IMR-90 (cell line): ENCODE measurements at regions not wholly inside any gene's neighbourhood (a gene's known extent, or its start where the extent isn't known, plus 50 kb on each side); places are given as distances from the start of the nearest gene placed in this dataset.

Experiments
- ATAC-seq: fragments of 200-7000 bp; cut with Tn5 transposase; 2 replicates; pipeline ENCODE4 v1.9.1; 2020; ENCODE audit warnings: low read depth, mild to moderate bottlenecking, moderate library complexity
- BruUV-seq: library from RNA; stranded (reverse); fragments of 400-500 nt; replicated peaks from 2 replicates; lab custom pipeline; 2021; lab: Mats Ljungman, UMichigan
- CTCF ChIA-PET: fragments of 300-600 bp; formaldehyde crosslinking; extraction: SDS; loops from one replicate; lab custom pipeline; 2021; ENCODE audit warnings: antibody characterized with exemption; lab: Yijun Ruan, JAX
- POLR2A ChIA-PET: fragments of 300-600 bp; sonication (Branson Sonifier 250); formaldehyde crosslinking; loops from one replicate; lab custom pipeline; 2022; ENCODE audit warnings: antibody characterized with exemption; ENCODE audit not compliant: unreplicated experiment; lab: Charles Lee
- DNase-seq: peaks from one replicate; pipeline ENCODE4 v3.0.0; 2013
- H2AFZ ChIP-seq: replicated peaks from 2 replicates; pipeline ENCODE3; 2013; ENCODE audit warnings: low read length, mild to moderate bottlenecking; ENCODE audit not compliant: poor library complexity
- H2AK5ac ChIP-seq: 2 replicates; pipeline ENCODE4 v1.6.1; 2013; ENCODE audit warnings: low read depth, low read length, inconsistent platforms
- H2AK9ac ChIP-seq: replicated peaks from 2 replicates; pipeline ENCODE3; 2013; ENCODE audit warnings: mild to moderate bottlenecking, low read depth, low read length, moderate library complexity; ENCODE audit not compliant: poor library complexity
- H2BK120ac ChIP-seq: 2 replicates; pipeline ENCODE4 v1.6.1; 2013; ENCODE audit warnings: low read depth, low read length, inconsistent platforms
- H2BK15ac ChIP-seq: 3 replicates; pipeline ENCODE4 v1.6.1; 2013; ENCODE audit warnings: low read depth, low read length, inconsistent platforms
- H2BK20ac ChIP-seq: 2 replicates; pipeline ENCODE4 v1.6.1; 2013; ENCODE audit warnings: low read depth, mild to moderate bottlenecking, inconsistent platforms, low read length, moderate library complexity
- H2BK5ac ChIP-seq: 2 replicates; pipeline ENCODE4 v1.6.1; 2013; ENCODE audit warnings: mild to moderate bottlenecking, low read depth, low read length, inconsistent platforms; ENCODE audit not compliant: poor library complexity, severe bottlenecking
- H3K14ac ChIP-seq: replicated peaks from 2 replicates; pipeline ENCODE4 v1.6.1; 2013; ENCODE audit warnings: low read depth, low read length, inconsistent platforms
- H3K18ac ChIP-seq: 2 replicates; pipeline ENCODE4 v1.6.1; 2013; ENCODE audit warnings: low read depth, low read length, control low read depth
- H3K23ac ChIP-seq: 2 replicates; pipeline ENCODE4 v1.6.1; 2013; ENCODE audit warnings: low read depth, low read length, inconsistent platforms
- H3K27ac ChIP-seq: 2 replicates; pipeline ENCODE4 v1.5.1; 2013; ENCODE audit warnings: mild to moderate bottlenecking, control low read depth, low read length; ENCODE audit not compliant: insufficient read depth
- H3K27me3 ChIP-seq: 2 replicates; pipeline ENCODE4 v1.6.1; 2013; ENCODE audit warnings: low read length; ENCODE audit not compliant: control insufficient read depth, insufficient read depth
- H3K36me3 ChIP-seq: 2 replicates; pipeline ENCODE4 v1.6.1; 2013; ENCODE audit warnings: low read length, mixed read lengths; ENCODE audit not compliant: control insufficient read depth, insufficient read depth
- H3K4ac ChIP-seq: 2 replicates; pipeline ENCODE4 v1.6.1; 2013; ENCODE audit warnings: low read depth, low read length, inconsistent platforms
- H3K4me1 ChIP-seq: 2 replicates; pipeline ENCODE4 v1.6.1; 2013; ENCODE audit warnings: low read length, mixed read lengths; ENCODE audit not compliant: control insufficient read depth, insufficient read depth
- H3K4me2 ChIP-seq: 2 replicates; pipeline ENCODE4 v1.6.1; 2013; ENCODE audit warnings: low read depth, mild to moderate bottlenecking, control low read depth, low read length, moderate library complexity
- H3K4me3 ChIP-seq: 2 replicates; pipeline ENCODE4 v1.5.1; 2013; ENCODE audit warnings: low read depth, mild to moderate bottlenecking, control low read depth, low read length, moderate library complexity; ENCODE audit not compliant: insufficient read depth
- H3K56ac ChIP-seq: 2 replicates; pipeline ENCODE4 v1.6.1; 2013; ENCODE audit warnings: low read length, inconsistent platforms; ENCODE audit not compliant: insufficient read depth; ENCODE audit errors: extremely low read depth
- H3K79me1 ChIP-seq, 2 experiments: 2 replicates each; pipeline ENCODE4 v1.6.1; 2013; ENCODE audit warnings: low read length in 2 of 2, inconsistent platforms in 1 of 2, low read depth in 1 of 2
- H3K9ac ChIP-seq: 2 replicates; pipeline ENCODE4 v1.6.1; 2013; ENCODE audit warnings: low read depth, low read length, control low read depth
- H3K9me1 ChIP-seq: 2 replicates; pipeline ENCODE4 v1.6.1; 2013; ENCODE audit warnings: low read length, inconsistent platforms; ENCODE audit not compliant: insufficient read depth
- H3K9me3 ChIP-seq: 2 replicates; pipeline ENCODE4 v1.6.1; 2013; ENCODE audit warnings: low read length; ENCODE audit not compliant: control insufficient read depth, insufficient read depth
- H4K20me1 ChIP-seq: 2 replicates; pipeline ENCODE4 v1.6.1; 2013; ENCODE audit warnings: low read length, inconsistent platforms; ENCODE audit not compliant: insufficient read depth
- H4K5ac ChIP-seq: 2 replicates; pipeline ENCODE4 v1.6.1; 2013; ENCODE audit warnings: mild to moderate bottlenecking, low read depth, low read length, control low read depth
- H4K8ac ChIP-seq, 2 experiments: 2 replicates each; pipeline ENCODE4 v1.6.1; 2013; ENCODE audit warnings: low read depth in 2 of 2, low read length in 2 of 2, control low read depth in 1 of 2, inconsistent platforms in 1 of 2
- H4K91ac ChIP-seq: 2 replicates; pipeline ENCODE4 v1.6.1; 2013; ENCODE audit warnings: low read depth, low read length, inconsistent platforms; ENCODE audit not compliant: insufficient read depth
- BHLHE40 ChIP-seq: fragments of 150-350 bp; IDR thresholded peaks from 2 replicates; pipeline ENCODE4 v1.6.1; 2016; ENCODE audit warnings: mild to moderate bottlenecking, low read depth, low read length
- MXI1 ChIP-seq: IDR thresholded peaks from 2 replicates; pipeline ENCODE4 v1.6.1; 2012; ENCODE audit warnings: low read depth, mild to moderate bottlenecking, low read length, moderate library complexity, borderline replicate concordance
- RAD21 ChIP-seq: IDR thresholded peaks from 2 replicates; pipeline ENCODE4 v1.6.1; 2012; ENCODE audit warnings: low read length, improper control_type of control experiment
- SMC3 ChIP-seq: fragments of 150-350 bp; IDR thresholded peaks from 2 replicates; pipeline ENCODE4 v1.6.1; 2016; ENCODE audit warnings: low read depth, mild to moderate bottlenecking, antibody characterized with exemption, low read length, moderate library complexity
- WGBS, 2 experiments: methylation state at CpG; one replicate each; pipeline versions ENCODE4 v1.1.5 to v1.1.7; 2013; ENCODE audit warnings: missing lambda C conversion rate in 2 of 2; ENCODE audit not compliant: insufficient read length in 1 of 2; ENCODE audit errors: extremely low coverage in 2 of 2; 5-methylcytosine and 5-hydroxymethylcytosine counted together
- dilution Hi-C: fragments of 300-500 bp; cut with HindIII; formaldehyde crosslinking; loops from one replicate; pipeline ENCODE4 v1.14.3; 2018; ENCODE audit warnings: low sequenced_read_pairs; ENCODE audit not compliant: unreplicated experiment
- in situ Hi-C: fragments of 300-500 bp; cut with MboI; formaldehyde crosslinking; loops from 3 replicates; pipeline ENCODE4 v1.14.3; 2019; ENCODE audit warnings: low sequenced_read_pairs, inconsistent platforms, mixed read lengths
- intact Hi-C: fragments of 100-400 bp; cut with micrococcal nuclease; formaldehyde crosslinking; loops from 2 replicates; pipeline ENCODE4 v1.10.0; 2022
- TF ChIP-seq, protein P1 (sequence below): fragments of 150-350 bp; IDR thresholded peaks from 2 replicates; pipeline ENCODE4 v1.6.1; 2016; ENCODE audit warnings: low read depth, mild to moderate bottlenecking, low read length, moderate library complexity, borderline replicate concordance
- TF ChIP-seq, protein P2 (sequence below): conservative IDR thresholded peaks from 2 replicates; pipeline ENCODE4 v1.5.1; 2012; ENCODE audit warnings: mild to moderate bottlenecking, low read depth, low read length, improper control_type of control experiment

DNA sequence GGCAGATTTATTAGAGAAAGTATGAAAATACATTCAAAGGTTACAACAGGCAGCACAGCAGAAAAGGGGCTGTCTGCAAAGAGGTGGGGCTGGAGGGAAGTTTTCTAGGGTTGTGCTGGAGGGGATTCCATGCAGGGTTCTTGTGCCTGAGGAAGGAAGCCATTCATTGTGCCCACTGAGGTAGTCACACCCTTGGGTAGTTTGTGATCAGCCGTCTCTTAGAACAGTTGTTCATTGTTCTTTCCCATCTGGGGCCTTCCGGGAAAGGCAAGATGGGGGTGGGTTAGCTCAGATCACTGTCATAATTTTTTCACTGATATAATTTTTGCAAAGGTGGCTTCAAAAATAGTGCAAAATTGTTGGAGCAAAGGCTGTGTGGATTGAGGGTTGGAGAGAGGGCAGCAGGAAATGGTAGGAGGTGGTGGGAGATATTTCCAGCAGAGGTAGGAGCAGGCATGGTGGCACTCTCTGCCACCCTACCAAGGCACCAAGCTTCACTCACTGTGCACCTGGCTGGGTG lies 80.5 kb upstream of the GPR6 start:
- BruUV-seq, result no TSS peak
- in situ Hi-C loops, result no loop called here
- dilution Hi-C loops, result no loop called here

More for the DNA sequence above, 80.5 kb upstream of the GPR6 start:
- no peak overlapping the region for H2BK20ac ChIP-seq
- H2AFZ ChIP-seq, result no peak overlapping the region
- H2AK5ac ChIP-seq, result no peak overlapping the region
- no peak overlapping the region for H2AK9ac ChIP-seq
- no peak overlapping the region for H3K23ac ChIP-seq
- no peak overlapping the region for H2BK5ac ChIP-seq
- no peak overlapping the region for H2BK120ac ChIP-seq
- H4K8ac ChIP-seq, result no peak overlapping the region
- H3K79me1 ChIP-seq, result no peaks in the 10 kb centered on the region
- no peak for ATAC-seq
- no peaks in the 10 kb centered on the region for H3K4me1 ChIP-seq
- H3K36me3 ChIP-seq, result no peaks in the 10 kb centered on the region
- no peak overlapping the region for H3K4me3 ChIP-seq
- H3K9me3 ChIP-seq, result peaks cover 2% of the 10 kb centered on the region; the same call in 1 of the 2 replicates
- WGBS, 2 experiments, result no CpG with 5 or more reads among the region's 2 CpGs
- DNase-seq, result no peak
- peaks cover 7% of the 10 kb centered on the region for H3K27me3 ChIP-seq
- H3K4me2 ChIP-seq, result no peak overlapping the region
- POLR2A ChIA-PET, result no interaction called here
- TF ChIP-seq RAD21 (no peak), SMC3 (no peak), BHLHE40 (no peak), MXI1 (no peak)
- TF ChIP-seq, protein P1, sequence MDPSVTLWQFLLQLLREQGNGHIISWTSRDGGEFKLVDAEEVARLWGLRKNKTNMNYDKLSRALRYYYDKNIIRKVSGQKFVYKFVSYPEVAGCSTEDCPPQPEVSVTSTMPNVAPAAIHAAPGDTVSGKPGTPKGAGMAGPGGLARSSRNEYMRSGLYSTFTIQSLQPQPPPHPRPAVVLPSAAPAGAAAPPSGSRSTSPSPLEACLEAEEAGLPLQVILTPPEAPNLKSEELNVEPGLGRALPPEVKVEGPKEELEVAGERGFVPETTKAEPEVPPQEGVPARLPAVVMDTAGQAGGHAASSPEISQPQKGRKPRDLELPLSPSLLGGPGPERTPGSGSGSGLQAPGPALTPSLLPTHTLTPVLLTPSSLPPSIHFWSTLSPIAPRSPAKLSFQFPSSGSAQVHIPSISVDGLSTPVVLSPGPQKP, result no peak
- TF ChIP-seq, protein P2, sequence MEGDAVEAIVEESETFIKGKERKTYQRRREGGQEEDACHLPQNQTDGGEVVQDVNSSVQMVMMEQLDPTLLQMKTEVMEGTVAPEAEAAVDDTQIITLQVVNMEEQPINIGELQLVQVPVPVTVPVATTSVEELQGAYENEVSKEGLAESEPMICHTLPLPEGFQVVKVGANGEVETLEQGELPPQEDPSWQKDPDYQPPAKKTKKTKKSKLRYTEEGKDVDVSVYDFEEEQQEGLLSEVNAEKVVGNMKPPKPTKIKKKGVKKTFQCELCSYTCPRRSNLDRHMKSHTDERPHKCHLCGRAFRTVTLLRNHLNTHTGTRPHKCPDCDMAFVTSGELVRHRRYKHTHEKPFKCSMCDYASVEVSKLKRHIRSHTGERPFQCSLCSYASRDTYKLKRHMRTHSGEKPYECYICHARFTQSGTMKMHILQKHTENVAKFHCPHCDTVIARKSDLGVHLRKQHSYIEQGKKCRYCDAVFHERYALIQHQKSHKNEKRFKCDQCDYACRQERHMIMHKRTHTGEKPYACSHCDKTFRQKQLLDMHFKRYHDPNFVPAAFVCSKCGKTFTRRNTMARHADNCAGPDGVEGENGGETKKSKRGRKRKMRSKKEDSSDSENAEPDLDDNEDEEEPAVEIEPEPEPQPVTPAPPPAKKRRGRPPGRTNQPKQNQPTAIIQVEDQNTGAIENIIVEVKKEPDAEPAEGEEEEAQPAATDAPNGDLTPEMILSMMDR, result no peak
- CTCF ChIA-PET, result no interaction called here
- no peaks in the 10 kb centered on the region for H3K9me1 ChIP-seq
- no peaks in the 10 kb centered on the region for H4K20me1 ChIP-seq
- no peak overlapping the region for H2BK15ac ChIP-seq
- no peak overlapping the region for H3K4ac ChIP-seq
- intact Hi-C loops, result no loop called here
- no peak overlapping the region for H4K91ac ChIP-seq
- no peak overlapping the region for H3K27ac ChIP-seq
- H3K56ac ChIP-seq, result no peak overlapping the region
- no peak overlapping the region for H3K9ac ChIP-seq
- H4K5ac ChIP-seq, result no peak overlapping the region
- H3K18ac ChIP-seq, result no peak overlapping the region
- no peak overlapping the region for H3K14ac ChIP-seq
